ENCODE measurements at regions not wholly inside any gene's neighbourhood (a gene's known extent, or its start where the extent isn't known, plus 50 kb on each side); places are given as distances from the start of the nearest gene placed in this dataset.

GRCh38 chr5:33146881-33147280 lies 293.9 kb upstream of the TARS1 start:
- no peaks in the 10 kb centered on the region for H3K36me3 ChIP-seq (ENCODE audit: control insufficient read depth, insufficient read depth, low read length)
- H3K4me3 ChIP-seq (replicated peaks; ENCODE audit: low read depth, low read length), result no peak overlapping the region
- H3K27me3 ChIP-seq (replicated peaks; ENCODE audit: control insufficient read depth, insufficient read depth, low read length), result no peaks in the 10 kb centered on the region
- TF ChIP-seq, protein P1, sequence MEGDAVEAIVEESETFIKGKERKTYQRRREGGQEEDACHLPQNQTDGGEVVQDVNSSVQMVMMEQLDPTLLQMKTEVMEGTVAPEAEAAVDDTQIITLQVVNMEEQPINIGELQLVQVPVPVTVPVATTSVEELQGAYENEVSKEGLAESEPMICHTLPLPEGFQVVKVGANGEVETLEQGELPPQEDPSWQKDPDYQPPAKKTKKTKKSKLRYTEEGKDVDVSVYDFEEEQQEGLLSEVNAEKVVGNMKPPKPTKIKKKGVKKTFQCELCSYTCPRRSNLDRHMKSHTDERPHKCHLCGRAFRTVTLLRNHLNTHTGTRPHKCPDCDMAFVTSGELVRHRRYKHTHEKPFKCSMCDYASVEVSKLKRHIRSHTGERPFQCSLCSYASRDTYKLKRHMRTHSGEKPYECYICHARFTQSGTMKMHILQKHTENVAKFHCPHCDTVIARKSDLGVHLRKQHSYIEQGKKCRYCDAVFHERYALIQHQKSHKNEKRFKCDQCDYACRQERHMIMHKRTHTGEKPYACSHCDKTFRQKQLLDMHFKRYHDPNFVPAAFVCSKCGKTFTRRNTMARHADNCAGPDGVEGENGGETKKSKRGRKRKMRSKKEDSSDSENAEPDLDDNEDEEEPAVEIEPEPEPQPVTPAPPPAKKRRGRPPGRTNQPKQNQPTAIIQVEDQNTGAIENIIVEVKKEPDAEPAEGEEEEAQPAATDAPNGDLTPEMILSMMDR (IDR thresholded peaks at IDR 0.05; ENCODE audit: insufficient read depth, low read length, poor library complexity, severe bottlenecking), result no peak
- no peak for DNase-seq (ENCODE audit: extremely low read depth, insufficient read length)

DNA sequence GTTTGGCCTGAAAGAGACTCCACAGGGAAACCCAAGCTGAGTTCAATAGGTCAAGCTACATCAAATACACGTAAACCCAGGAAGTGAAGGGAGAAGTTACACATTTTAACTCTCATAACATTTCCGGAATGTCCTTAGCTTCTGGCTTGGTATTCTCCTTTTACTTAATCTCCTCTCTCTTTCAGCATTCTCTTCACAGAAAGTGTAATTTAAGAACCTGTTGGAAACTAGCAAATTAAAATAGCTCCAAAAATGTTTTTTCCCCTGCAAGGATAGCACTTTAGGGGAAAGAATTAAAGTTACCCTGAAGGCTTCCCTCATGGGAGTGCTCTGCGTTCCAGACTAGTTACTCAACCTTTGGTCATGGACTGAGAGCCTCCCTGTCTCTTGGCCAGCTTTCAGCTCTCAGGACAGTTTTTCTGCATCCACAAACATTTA lies 292.7 kb upstream of the TARS1 start:
- H3K36me3 ChIP-seq (ENCODE audit: control insufficient read depth, insufficient read depth, low read length), result no peaks in the 10 kb centered on the region
- H3K4me3 ChIP-seq (replicated peaks; ENCODE audit: low read depth, low read length), result no peak overlapping the region
- TF ChIP-seq, protein P1 (IDR thresholded peaks at IDR 0.05; ENCODE audit: insufficient read depth, low read length, poor library complexity, severe bottlenecking), result no peak
- DNase-seq (ENCODE audit: extremely low read depth, insufficient read length), result no peak
- H3K27me3 ChIP-seq (replicated peaks; ENCODE audit: control insufficient read depth, insufficient read depth, low read length), result no peaks in the 10 kb centered on the region

DNA sequence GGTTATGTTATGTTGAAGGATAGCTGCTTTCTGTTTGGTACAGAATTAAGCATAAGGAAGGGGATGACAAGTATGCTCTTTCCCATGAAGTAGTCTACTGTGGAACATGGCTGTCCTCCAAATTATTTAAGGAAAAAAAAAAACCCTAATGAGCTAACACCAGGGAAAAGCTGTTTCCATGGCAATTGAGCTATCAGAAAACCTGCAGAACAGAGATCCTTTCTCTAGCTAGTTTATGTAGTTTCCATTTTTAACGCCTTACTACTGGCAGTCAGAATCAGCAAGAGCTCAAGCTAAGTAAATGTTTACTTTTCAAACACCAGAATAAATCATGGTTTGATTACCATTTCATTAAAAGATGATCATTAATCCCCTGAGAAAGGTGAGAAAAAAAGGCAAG lies 287.4 kb upstream of the TARS1 start:
- TF ChIP-seq, protein P1 (IDR thresholded peaks at IDR 0.05; ENCODE audit: insufficient read depth, low read length, poor library complexity, severe bottlenecking), result no peak
- H3K27me3 ChIP-seq (replicated peaks; ENCODE audit: control insufficient read depth, insufficient read depth, low read length), result no peaks in the 10 kb centered on the region
- DNase-seq (ENCODE audit: extremely low read depth, insufficient read length), result no peak
- H3K4me3 ChIP-seq (replicated peaks; ENCODE audit: low read depth, low read length), result no peak overlapping the region
- no peaks in the 10 kb centered on the region for H3K36me3 ChIP-seq (ENCODE audit: control insufficient read depth, insufficient read depth, low read length)

DNA sequence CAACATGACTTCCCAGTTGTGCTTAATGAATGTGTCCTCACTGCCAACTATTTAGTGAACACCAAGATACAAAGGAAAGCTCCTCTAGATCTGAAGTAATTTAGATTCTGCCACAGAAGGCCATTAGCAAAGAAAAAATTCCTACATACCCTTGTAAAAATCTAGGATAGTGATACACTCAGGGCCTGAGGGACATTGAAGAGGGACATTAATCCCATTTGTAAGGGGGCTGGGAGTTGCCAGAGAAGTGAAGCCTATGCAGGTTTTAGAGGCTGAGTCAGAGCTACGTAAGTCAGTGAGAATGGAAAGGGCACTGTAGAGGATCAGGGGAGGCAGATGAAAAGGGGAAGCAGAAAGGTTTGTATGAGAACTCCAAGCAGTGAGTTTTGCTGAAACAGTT lies 286.9 kb upstream of the TARS1 start:
- TF ChIP-seq, protein P1 (IDR thresholded peaks at IDR 0.05; ENCODE audit: insufficient read depth, low read length, poor library complexity, severe bottlenecking), result no peak
- no peak for DNase-seq (ENCODE audit: extremely low read depth, insufficient read length)
- no peaks in the 10 kb centered on the region for H3K27me3 ChIP-seq (replicated peaks; ENCODE audit: control insufficient read depth, insufficient read depth, low read length)
- no peaks in the 10 kb centered on the region for H3K36me3 ChIP-seq (ENCODE audit: control insufficient read depth, insufficient read depth, low read length)
- H3K4me3 ChIP-seq (replicated peaks; ENCODE audit: low read depth, low read length), result no peak overlapping the region

DNA sequence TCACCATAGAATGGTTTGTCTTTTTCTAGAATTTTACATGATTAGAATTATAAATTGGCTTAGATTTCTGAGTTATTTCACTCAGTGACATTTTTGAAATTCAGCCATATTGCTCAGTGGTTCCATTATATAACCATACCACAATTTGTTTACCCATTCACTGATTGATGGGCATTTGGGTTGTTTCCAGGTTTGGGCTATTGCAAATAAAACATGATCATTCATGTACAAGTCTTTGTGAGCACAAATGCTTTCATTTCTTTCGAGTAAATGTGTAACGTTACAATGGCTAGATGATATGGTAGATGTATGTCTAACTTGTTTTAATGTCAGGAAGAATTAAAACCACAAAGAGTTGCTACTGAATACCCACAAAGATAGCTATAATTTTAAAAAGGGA lies 279.9 kb upstream of the TARS1 start:
- no peak for DNase-seq (ENCODE audit: extremely low read depth, insufficient read length)
- H3K27me3 ChIP-seq (replicated peaks; ENCODE audit: control insufficient read depth, insufficient read depth, low read length), result no peaks in the 10 kb centered on the region
- no peaks in the 10 kb centered on the region for H3K36me3 ChIP-seq (ENCODE audit: control insufficient read depth, insufficient read depth, low read length)
- TF ChIP-seq, protein P1 (IDR thresholded peaks at IDR 0.05; ENCODE audit: insufficient read depth, low read length, poor library complexity, severe bottlenecking), result no peak
- no peak overlapping the region for H3K4me3 ChIP-seq (replicated peaks; ENCODE audit: low read depth, low read length)

DNA sequence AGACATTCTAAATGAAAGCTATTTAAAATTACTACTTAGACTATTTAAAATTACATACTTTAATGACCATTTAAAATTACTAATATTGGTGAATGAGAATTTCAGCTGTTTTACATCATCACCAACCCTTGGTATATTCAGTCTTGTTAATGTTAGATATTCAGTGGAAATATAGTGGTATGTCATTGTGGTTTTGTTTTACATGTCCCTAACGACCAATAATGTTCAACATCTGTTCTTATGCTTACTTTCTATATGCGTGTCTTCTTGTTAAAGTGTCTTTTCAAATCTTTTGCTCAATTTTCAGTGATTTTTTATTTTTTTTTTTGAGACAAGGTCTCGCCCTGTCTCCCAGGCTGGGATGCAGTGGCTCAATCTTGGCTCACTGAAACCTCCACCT lies 279.3 kb upstream of the TARS1 start:
- TF ChIP-seq, protein P1 (IDR thresholded peaks at IDR 0.05; ENCODE audit: insufficient read depth, low read length, poor library complexity, severe bottlenecking), result no peak
- Histone ChIP-seq H3K4me3 (replicated peaks; ENCODE audit: low read depth, low read length) (no peak overlapping the region), H3K36me3 (ENCODE audit: control insufficient read depth, insufficient read depth, low read length) (no peaks in the 10 kb centered on the region), H3K27me3 (replicated peaks; ENCODE audit: control insufficient read depth, insufficient read depth, low read length) (no peaks in the 10 kb centered on the region)
- no peak for DNase-seq (ENCODE audit: extremely low read depth, insufficient read length)

Measured in GM06990 (cell line).